ENCODE measurements at regions not wholly inside any gene's neighbourhood (a gene's known extent, or its start where the extent isn't known, plus 50 kb on each side); places are given as distances from the start of the nearest gene placed in this dataset.
"Not testable (repeated sequence)": the region's sequence is repeated elsewhere in the genome, so short reads cannot be mapped to it uniquely, and the experiment has no call there.

GRCh38 chr6:14585689-14586088, 468.1 kb downstream of the CD83 start:
- no peak for DNase-seq

- DNase-seq: no peak
Observed at GRCh38 chr6:14589175-14589574, 471.6 kb downstream of the CD83 start.

- no peak for DNase-seq
Observed at GRCh38 chr6:14590586-14590985, 473.0 kb downstream of the CD83 start.

GRCh38 chr6:14591998-14592397, 474.4 kb downstream of the CD83 start:
- no peak for DNase-seq

- DNase-seq: no peak
Observed at GRCh38 chr6:14593286-14593685, 475.7 kb downstream of the CD83 start.

- DNase-seq: no peak
Observed at GRCh38 chr6:14595751-14596150, 478.2 kb downstream of the CD83 start.

GRCh38 chr6:14596410-14596809, 478.8 kb downstream of the CD83 start:
- no peak for DNase-seq

GRCh38 chr6:14597090-14597489, 479.5 kb downstream of the CD83 start:
- DNase-seq: no peak

- DNase-seq: no peak
Observed at GRCh38 chr6:14598017-14598864, 480.7 kb downstream of the CD83 start.

GRCh38 chr6:14600306-14600705, 482.7 kb downstream of the CD83 start:
- DNase-seq: not testable (repeated sequence)

- DNase-seq: no peak
Observed at GRCh38 chr6:14601490-14601889, 483.9 kb downstream of the CD83 start.

- DNase-seq: no peak
Observed at GRCh38 chr6:14606353-14606752, 488.8 kb downstream of the CD83 start.

GRCh38 chr6:14610141-14610540, 492.6 kb downstream of the CD83 start:
- DNase-seq: no peak

GRCh38 chr6:14612016-14612980, 494.7 kb downstream of the CD83 start:
- no peak for DNase-seq

GRCh38 chr6:14614631-14615030, 497.1 kb downstream of the CD83 start:
- no peak for DNase-seq

GRCh38 chr6:14616656-14617055, 499.1 kb downstream of the CD83 start:
- no peak for DNase-seq

- DNase-seq: no peak
Observed at GRCh38 chr6:14618759-14619418, 501.3 kb downstream of the CD83 start.

- no peak for DNase-seq
Observed at GRCh38 chr6:14619419-14619781, 501.8 kb downstream of the CD83 start.

GRCh38 chr6:14620522-14620921, 502.9 kb downstream of the CD83 start:
- no peak for DNase-seq

GRCh38 chr6:14621518-14621917, 503.9 kb downstream of the CD83 start:
- no peak for DNase-seq

- no peak for DNase-seq
Observed at GRCh38 chr6:14622085-14622484, 504.5 kb downstream of the CD83 start.

- DNase-seq: no peak
Observed at GRCh38 chr6:14622909-14623505, 505.4 kb downstream of the CD83 start.
